ENCODE measurements at regions not wholly inside any gene's neighbourhood (a gene's known extent, or its start where the extent isn't known, plus 50 kb on each side); places are given as distances from the start of the nearest gene placed in this dataset.
A peak's percentile ranks its signal among the peaks of the same experiment; 100 is the strongest.
"Not testable (repeated sequence)": the region's sequence is repeated elsewhere in the genome, so short reads cannot be mapped to it uniquely, and the experiment has no call there.

DNA sequence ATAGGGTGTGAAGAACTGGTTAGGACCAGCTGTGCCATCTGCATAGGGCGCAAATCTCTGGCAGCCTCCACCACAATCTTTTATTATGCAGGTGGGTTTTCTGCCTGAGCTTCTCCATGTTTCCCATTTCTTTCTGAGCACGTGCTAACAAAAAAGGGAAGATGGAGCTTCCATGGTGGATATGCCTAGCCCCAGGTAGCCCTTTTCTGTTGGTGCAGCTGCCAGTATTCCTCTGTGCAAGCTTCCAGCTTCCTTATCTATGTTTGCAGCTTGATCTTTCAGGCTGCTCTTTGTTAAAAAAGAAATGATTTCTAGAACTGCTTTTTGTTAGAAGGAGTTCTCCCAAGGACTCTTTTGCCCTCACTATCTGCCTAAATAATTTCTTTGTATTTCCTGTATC, 95.0 kb upstream of the EPB41L4A start:
- DNase-seq (ENCODE audit: low spot score in 2 of 2) (no peak), ATAC-seq (replicated peaks; ENCODE audit: extremely low read depth, poor library complexity, severe bottlenecking) (no peak)
- Mint-ChIP-seq H3K4me1 (no peaks in the 10 kb centered on the region), H3K27ac (ENCODE audit: low read depth) (no peak overlapping the region), H3K4me3 (no peak overlapping the region), H3K36me3 (ENCODE audit: insufficient read depth) (no peaks in the 10 kb centered on the region), H3K27me3 (peaks cover 6% of the 10 kb centered on the region), H3K9me3 (no peaks in the 10 kb centered on the region)

DNA sequence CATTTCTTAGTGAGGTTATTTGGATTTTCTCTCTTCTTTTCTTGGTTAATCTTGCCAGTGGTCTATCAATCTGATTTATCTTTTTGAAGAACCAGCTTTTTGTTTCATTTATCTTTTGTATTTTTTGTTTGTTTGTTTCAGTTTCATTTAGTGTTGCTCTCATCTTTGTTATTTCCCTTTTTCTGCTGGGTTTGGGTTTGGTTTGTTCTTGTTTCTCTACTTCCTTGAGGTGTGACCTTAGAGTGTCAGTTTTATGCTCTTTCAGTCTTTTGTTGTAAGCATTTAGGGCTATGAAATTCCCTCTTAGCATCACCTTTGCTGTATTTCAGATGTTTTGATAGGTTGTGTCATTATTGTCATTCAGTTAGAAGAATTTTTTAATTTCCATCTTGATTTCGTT, 101.4 kb upstream of the EPB41L4A start:
- ATAC-seq (replicated peaks; ENCODE audit: extremely low read depth, poor library complexity, severe bottlenecking); H3K36me3 Mint-ChIP-seq (ENCODE audit: insufficient read depth); DNase-seq (ENCODE audit: low spot score in 2 of 2); H3K4me1 Mint-ChIP-seq; H3K9me3 Mint-ChIP-seq; H3K4me3 Mint-ChIP-seq: not testable (repeated sequence)
- Mint-ChIP-seq H3K27ac (ENCODE audit: low read depth) (peak overlapping the region; percentile 18), H3K27me3 (peaks cover 68% of the 10 kb centered on the region)

DNA sequence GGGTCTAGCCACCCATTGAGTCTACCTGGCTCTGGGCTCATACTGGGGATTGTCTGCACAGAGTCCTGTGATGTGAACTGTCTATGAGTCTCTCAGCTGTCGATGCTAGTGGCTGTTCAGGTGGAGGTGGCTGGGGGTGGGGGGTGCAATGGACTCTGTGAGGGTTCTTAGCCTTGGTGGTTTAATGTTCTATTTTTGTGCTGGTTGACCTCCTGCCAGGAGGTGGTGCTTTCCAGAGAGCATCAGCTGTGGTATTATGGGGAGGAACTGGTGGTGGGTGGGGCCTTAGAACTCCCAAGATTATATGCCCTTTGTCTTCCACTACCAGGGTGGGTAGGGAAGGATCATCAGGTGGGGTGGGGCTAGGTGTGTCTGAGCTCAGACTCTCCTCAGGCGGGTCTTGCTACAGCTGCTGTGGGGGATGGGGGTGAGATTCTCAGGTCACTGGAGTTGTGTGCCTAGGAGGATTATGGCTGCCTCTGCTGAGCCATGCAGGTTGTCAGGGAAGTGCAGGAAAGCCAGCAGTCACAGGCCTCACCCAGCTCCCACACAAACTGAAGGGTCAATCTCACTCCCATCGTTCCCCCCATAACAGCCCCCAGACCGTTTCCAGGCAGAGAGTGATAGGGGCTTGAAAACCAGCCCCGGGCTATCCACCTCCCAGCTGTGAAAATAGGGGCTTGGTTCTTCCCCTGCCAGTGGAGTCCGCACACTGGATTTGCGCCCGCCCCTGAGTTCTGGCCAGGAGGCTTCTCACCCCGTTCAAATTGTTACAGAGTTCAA, 104.0 kb upstream of the EPB41L4A start:
- H3K36me3 Mint-ChIP-seq (ENCODE audit: insufficient read depth); H3K27ac Mint-ChIP-seq (ENCODE audit: low read depth); ATAC-seq (replicated peaks; ENCODE audit: extremely low read depth, poor library complexity, severe bottlenecking): not testable (repeated sequence)

DNA sequence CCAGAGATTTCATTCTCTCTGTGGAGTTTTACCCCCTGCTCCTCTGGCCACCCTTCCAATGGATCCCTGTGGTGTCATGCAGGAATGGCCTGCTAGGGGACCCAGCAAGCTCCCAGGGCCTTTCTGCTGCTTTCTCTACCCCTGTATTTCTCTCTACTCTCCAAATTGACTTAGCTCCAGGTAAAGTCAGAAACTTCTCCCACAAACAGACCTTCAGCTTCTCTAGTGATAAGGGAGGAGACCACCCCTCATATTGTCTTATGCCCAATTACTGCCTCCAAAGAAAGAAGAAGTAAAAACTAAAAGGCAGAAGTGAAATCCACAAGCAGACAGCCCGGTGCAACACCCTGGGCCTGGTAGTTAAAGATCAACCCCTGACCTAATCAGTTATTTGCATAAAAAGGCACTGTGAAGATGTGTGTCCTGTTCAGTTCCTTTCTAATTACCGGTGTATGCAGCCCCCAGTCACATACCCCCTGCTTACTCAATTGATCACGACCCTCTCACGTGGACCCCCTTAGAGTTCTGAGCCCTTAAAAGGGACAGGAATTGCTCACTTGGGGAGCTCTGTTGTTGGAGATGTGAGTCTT, 104.7 kb upstream of the EPB41L4A start:
- not testable (repeated sequence) for DNase-seq (ENCODE audit: low spot score in 2 of 2); H3K9me3 Mint-ChIP-seq; H3K4me3 Mint-ChIP-seq; H3K27ac Mint-ChIP-seq (ENCODE audit: low read depth); ATAC-seq (replicated peaks; ENCODE audit: extremely low read depth, poor library complexity, severe bottlenecking); H3K4me1 Mint-ChIP-seq; H3K36me3 Mint-ChIP-seq (ENCODE audit: insufficient read depth)
- H3K27me3 Mint-ChIP-seq = peaks cover 78% of the 10 kb centered on the region

More for the DNA sequence above, 104.0 kb upstream of the EPB41L4A start:
- not testable (repeated sequence) for H3K4me3 Mint-ChIP-seq; DNase-seq (ENCODE audit: low spot score in 2 of 2); H3K9me3 Mint-ChIP-seq; H3K4me1 Mint-ChIP-seq
- peaks cover 80% of the 10 kb centered on the region for H3K27me3 Mint-ChIP-seq

DNA sequence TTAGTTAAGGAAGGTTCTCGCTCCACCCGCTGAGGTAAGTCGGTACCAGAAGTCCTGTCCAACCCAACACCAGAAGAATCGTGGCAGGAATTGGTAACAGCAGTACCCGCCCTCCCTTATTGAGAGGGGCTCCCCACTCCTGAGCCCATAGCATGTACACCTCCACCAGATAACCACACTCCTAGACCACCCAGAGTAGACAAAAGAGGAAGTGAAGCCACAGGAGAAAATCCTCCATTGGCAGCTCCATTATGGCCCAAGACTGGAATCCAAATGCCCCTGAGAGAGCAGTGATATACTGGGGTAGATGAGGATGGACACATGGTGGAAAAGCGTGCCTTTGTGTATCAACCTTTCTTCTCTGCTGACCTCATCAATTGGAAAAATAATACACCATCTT, 106.1 kb upstream of the EPB41L4A start:
- Mint-ChIP-seq H3K27me3 (peaks cover 69% of the 10 kb centered on the region), H3K36me3 (ENCODE audit: insufficient read depth) (peaks cover 2% of the 10 kb centered on the region), H3K4me3 (no peak overlapping the region), H3K27ac (ENCODE audit: low read depth) (no peak overlapping the region), H3K9me3 (no peaks in the 10 kb centered on the region), H3K4me1 (no peaks in the 10 kb centered on the region)
- ATAC-seq (replicated peaks; ENCODE audit: extremely low read depth, poor library complexity, severe bottlenecking) (no peak), DNase-seq (ENCODE audit: low spot score in 2 of 2) (no peak)

DNA sequence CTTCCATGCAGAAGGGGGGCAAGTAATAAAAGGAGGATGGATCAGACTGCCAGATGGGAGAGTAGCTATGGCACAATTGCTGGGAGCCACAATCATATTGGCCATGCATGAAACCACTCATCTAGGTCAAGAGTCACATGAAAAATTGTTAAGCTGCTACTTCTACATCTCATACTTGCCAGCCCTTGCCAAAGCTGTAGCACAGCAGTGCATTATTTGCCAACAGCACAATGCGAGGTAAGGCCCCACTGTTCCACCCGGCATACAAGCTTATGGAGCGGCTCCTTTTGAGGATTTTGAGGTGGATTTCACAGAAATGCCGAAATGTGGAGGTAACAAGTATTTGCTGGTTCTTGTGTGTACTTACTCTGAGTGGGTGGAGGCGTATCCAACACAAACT, 109.9 kb upstream of the EPB41L4A start:
- Mint-ChIP-seq H3K36me3 (ENCODE audit: insufficient read depth) (peaks cover 2% of the 10 kb centered on the region), H3K27ac (ENCODE audit: low read depth) (no peak overlapping the region), H3K4me1 (no peaks in the 10 kb centered on the region), H3K9me3 (no peaks in the 10 kb centered on the region), H3K4me3 (no peak overlapping the region), H3K27me3 (peaks cover 37% of the 10 kb centered on the region)
- DNase-seq (ENCODE audit: low spot score in 2 of 2) = no peak
- no peak for ATAC-seq (replicated peaks; ENCODE audit: extremely low read depth, poor library complexity, severe bottlenecking)

DNA sequence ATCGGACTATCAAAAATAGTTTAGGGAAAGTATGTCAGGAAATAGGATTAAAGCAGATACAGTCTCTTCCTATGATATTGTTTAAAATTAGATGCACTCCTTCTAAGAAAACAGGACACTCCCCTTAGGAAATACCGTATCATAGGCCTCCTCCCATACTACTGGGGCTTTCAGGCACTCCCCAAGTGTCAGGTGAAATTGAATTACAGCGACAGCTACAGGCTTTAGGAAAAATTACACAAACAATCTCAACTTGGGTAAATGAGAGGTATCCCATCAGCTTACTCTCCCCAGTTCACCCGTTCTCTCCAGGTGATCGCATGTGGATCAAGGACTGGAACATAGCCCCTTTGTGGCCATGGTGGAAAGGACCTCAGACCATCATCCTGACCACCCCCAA, 110.4 kb upstream of the EPB41L4A start:
- DNase-seq (ENCODE audit: low spot score in 2 of 2) (no peak), ATAC-seq (replicated peaks; ENCODE audit: extremely low read depth, poor library complexity, severe bottlenecking) (no peak)
- Mint-ChIP-seq H3K9me3 (no peaks in the 10 kb centered on the region), H3K27ac (ENCODE audit: low read depth) (no peak overlapping the region), H3K4me3 (no peak overlapping the region), H3K4me1 (no peaks in the 10 kb centered on the region), H3K27me3 (peaks cover 31% of the 10 kb centered on the region), H3K36me3 (ENCODE audit: insufficient read depth) (peaks cover 2% of the 10 kb centered on the region)

DNA sequence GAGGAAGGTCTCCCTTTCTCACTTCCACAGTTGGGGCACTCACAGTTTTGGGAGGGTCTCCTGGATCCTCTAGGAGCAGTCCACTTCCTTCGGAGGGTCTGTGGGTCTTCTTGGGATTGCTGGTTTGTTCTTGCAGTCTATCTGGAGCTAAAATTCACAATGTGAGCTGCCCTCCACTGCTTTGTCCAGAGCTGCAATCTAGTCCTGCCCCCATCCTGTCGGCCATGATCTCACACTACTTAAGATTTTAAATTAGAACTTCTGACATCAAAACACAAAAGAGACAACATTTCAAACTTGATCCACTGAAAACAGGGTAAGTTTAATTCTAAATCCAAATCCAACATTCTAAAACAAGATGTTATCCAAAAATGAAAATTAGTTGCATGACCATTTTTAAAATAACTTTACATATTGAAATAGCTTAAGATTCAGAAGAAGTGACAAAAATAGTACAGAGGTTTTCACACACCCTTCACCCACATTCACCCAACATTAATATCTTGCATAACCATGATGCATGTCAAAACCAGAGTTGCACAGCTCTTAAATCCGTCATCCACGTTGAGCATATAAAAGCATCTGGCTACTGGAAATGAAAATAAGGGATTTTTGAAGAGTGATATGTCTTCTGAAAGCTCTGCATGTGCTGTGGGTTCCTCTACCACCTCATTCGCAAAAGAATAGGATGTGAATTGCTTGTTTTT, 113.7 kb upstream of the EPB41L4A start:
- Mint-ChIP-seq H3K27ac (ENCODE audit: low read depth) (no peak overlapping the region), H3K27me3 (peaks cover 17% of the 10 kb centered on the region), H3K4me3 (no peak overlapping the region), H3K36me3 (ENCODE audit: insufficient read depth) (no peaks in the 10 kb centered on the region), H3K9me3 (no peaks in the 10 kb centered on the region), H3K4me1 (no peaks in the 10 kb centered on the region)
- ATAC-seq (replicated peaks; ENCODE audit: extremely low read depth, poor library complexity, severe bottlenecking) (no peak), DNase-seq (ENCODE audit: low spot score in 2 of 2) (no peak)

DNA sequence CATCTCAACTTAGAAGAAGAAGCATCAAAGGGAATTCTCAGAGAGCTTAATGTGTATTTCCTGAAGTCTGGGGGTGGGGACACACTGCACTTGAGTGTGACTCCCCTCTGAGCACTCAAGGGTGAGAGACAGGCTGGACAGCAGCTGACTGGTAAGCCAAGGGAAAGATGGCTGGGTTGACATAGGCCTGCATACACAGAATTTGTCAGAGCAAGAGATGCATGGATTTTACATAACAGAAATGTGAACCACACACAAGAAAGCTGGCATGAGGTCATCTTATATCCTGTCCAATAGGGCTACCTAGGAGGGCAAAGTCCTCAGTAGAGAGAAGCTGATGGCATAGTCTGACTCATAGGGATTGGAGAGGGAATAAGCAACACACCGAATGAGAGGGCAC, 114.3 kb upstream of the EPB41L4A start:
- no peak overlapping the region for H3K27ac Mint-ChIP-seq (ENCODE audit: low read depth)
- H3K4me1 Mint-ChIP-seq = no peaks in the 10 kb centered on the region
- ATAC-seq (replicated peaks; ENCODE audit: extremely low read depth, poor library complexity, severe bottlenecking) (no peak), DNase-seq (ENCODE audit: low spot score in 2 of 2) (no peak)
- no peak overlapping the region for H3K4me3 Mint-ChIP-seq
- H3K9me3 Mint-ChIP-seq = no peaks in the 10 kb centered on the region
- H3K27me3 Mint-ChIP-seq = peaks cover 23% of the 10 kb centered on the region
- no peaks in the 10 kb centered on the region for H3K36me3 Mint-ChIP-seq (ENCODE audit: insufficient read depth)

DNA sequence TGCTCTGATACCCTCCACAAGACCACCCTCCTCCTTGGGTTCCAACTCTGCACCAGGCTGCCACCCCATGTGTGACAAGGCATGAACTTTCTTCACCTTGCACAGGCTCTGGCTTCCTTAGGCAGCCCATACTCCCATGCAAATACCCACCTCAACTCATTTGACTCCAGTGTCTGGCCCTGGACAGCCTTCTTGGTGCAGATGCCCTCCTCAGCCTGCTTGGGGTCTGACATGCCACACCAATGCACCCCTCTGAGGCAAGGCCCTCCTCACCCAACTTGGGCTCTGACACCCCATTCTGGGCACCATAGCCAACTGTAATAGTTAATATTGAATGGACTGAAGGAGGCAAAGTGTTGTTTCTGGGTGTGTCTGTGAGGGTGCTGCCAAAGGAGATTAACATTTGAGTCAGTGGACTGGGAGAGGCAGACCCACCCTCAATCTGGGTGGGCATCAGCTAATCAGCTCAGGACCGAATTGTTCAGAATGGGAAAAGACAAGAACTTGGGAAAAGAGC, 115.0 kb upstream of the EPB41L4A start:
- Mint-ChIP-seq H3K27me3 (peaks cover 25% of the 10 kb centered on the region), H3K36me3 (ENCODE audit: insufficient read depth) (no peaks in the 10 kb centered on the region), H3K9me3 (no peaks in the 10 kb centered on the region), H3K27ac (ENCODE audit: low read depth) (no peak overlapping the region), H3K4me3 (no peak overlapping the region), H3K4me1 (no peaks in the 10 kb centered on the region)
- DNase-seq (ENCODE audit: low spot score in 2 of 2) (no peak), ATAC-seq (replicated peaks; ENCODE audit: extremely low read depth, poor library complexity, severe bottlenecking) (no peak)

DNA sequence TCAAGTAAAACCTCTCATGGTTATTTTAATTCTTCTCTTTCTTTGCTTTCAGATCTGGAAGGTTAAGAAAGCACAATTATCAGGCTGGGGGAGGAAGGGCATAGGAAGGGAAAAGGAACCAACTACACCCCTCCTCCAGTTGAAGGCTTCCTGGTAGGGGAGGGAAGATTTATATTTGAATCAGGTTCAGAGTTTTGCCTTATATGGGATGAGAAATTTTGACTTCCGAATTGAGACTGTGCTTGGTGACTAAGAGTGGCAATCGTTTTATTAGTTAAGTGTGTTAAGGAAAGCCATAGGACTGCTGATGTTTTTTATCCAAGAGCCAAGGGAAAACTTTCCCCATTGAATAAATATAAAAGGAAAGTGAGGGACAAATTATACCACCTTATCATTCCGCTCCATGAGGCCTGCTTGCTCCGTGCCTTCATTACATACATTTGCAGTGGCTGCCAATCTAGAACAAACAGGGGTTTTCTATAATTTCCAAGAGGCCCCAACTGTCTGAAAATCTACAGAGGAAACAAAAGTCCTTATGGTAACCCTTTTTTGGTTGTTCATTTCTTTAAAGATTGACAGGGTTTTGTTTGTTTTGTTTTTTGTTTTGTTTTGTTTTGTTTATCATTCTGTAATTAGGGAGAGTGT, 115.7 kb upstream of the EPB41L4A start:
- no peak overlapping the region for H3K27ac Mint-ChIP-seq (ENCODE audit: low read depth)
- no peaks in the 10 kb centered on the region for H3K36me3 Mint-ChIP-seq (ENCODE audit: insufficient read depth)
- DNase-seq (ENCODE audit: low spot score in 2 of 2) (no peak), ATAC-seq (replicated peaks; ENCODE audit: extremely low read depth, poor library complexity, severe bottlenecking) (no peak)
- no peak overlapping the region for H3K4me3 Mint-ChIP-seq
- no peaks in the 10 kb centered on the region for H3K4me1 Mint-ChIP-seq
- no peaks in the 10 kb centered on the region for H3K9me3 Mint-ChIP-seq
- peaks cover 24% of the 10 kb centered on the region for H3K27me3 Mint-ChIP-seq

DNA sequence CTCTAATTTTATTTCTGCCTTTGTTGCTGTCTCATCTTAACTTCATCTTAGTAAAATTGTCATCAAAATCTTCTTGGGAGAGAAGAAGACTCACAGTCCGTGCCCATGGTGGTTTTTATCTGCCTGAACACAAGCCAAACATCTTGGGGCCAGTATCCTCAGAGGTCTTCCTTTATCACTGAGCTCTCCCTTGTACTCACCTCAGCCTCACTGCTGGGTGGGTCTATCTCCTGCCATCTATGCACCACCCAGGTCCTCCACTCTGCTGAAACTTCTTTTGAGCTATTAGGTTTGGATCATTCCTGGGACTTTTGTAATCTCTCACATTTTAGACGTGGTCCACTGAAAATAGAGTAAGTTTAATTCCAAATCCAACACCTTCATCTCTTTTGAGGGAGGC, 116.3 kb upstream of the EPB41L4A start:
- no peaks in the 10 kb centered on the region for H3K9me3 Mint-ChIP-seq
- ATAC-seq (replicated peaks; ENCODE audit: extremely low read depth, poor library complexity, severe bottlenecking) = no peak
- H3K27ac Mint-ChIP-seq (ENCODE audit: low read depth) = no peak overlapping the region
- no peaks in the 10 kb centered on the region for H3K4me1 Mint-ChIP-seq
- H3K36me3 Mint-ChIP-seq (ENCODE audit: insufficient read depth) = no peaks in the 10 kb centered on the region
- DNase-seq (ENCODE audit: low spot score in 2 of 2) = no peak
- peaks cover 18% of the 10 kb centered on the region for H3K27me3 Mint-ChIP-seq
- no peak overlapping the region for H3K4me3 Mint-ChIP-seq
